ENCODE measurements at regions not wholly inside any gene's neighbourhood (a gene's known extent, or its start where the extent isn't known, plus 50 kb on each side); places are given as distances from the start of the nearest gene placed in this dataset.

GRCh38 chr2:19745318-19746136, 156.3 kb downstream of the TTC32 start:
- no peaks in the 10 kb centered on the region for H3K36me3 ChIP-seq (ENCODE audit: control insufficient read depth, insufficient read depth, low read length)
- no peak overlapping the region for H3K27ac ChIP-seq (ENCODE audit: insufficient read depth, low read depth, low read length, poor library complexity, severe bottlenecking)
- WGBS, 2 experiments = 94% methylated on average over 17 of the region's 17 CpGs
- no peaks in the 10 kb centered on the region for H3K4me1 ChIP-seq (ENCODE audit: control insufficient read depth, insufficient read depth, low read length)
- no peaks in the 10 kb centered on the region for H3K27me3 ChIP-seq (ENCODE audit: control insufficient read depth, insufficient read depth, low read length, poor library complexity, severe bottlenecking)
- H3K9me3 ChIP-seq (ENCODE audit: control insufficient read depth, low read length) = no peaks in the 10 kb centered on the region
- no peak overlapping the region for H3K4me3 ChIP-seq (ENCODE audit: insufficient read depth, low read depth, low read length)

GRCh38 chr2:19744456-19745199, 157.2 kb downstream of the TTC32 start:
- H3K4me1 ChIP-seq (ENCODE audit: control insufficient read depth, insufficient read depth, low read length) = no peaks in the 10 kb centered on the region
- WGBS, 2 experiments = 96% methylated on average over 8 of the region's 8 CpGs
- no peaks in the 10 kb centered on the region for H3K36me3 ChIP-seq (ENCODE audit: control insufficient read depth, insufficient read depth, low read length)
- no peaks in the 10 kb centered on the region for H3K9me3 ChIP-seq (ENCODE audit: control insufficient read depth, low read length)
- H3K27me3 ChIP-seq (ENCODE audit: control insufficient read depth, insufficient read depth, low read length, poor library complexity, severe bottlenecking) = no peaks in the 10 kb centered on the region
- H3K27ac ChIP-seq (ENCODE audit: insufficient read depth, low read depth, low read length, poor library complexity, severe bottlenecking) = no peak overlapping the region
- no peak overlapping the region for H3K4me3 ChIP-seq (ENCODE audit: insufficient read depth, low read depth, low read length)

- no peaks in the 10 kb centered on the region for H3K36me3 ChIP-seq (ENCODE audit: control insufficient read depth, insufficient read depth, low read length)
- no peaks in the 10 kb centered on the region for H3K27me3 ChIP-seq (ENCODE audit: control insufficient read depth, insufficient read depth, low read length, poor library complexity, severe bottlenecking)
- H3K27ac ChIP-seq (ENCODE audit: insufficient read depth, low read depth, low read length, poor library complexity, severe bottlenecking) = no peak overlapping the region
- peaks cover 2% of the 10 kb centered on the region for H3K4me1 ChIP-seq (ENCODE audit: control insufficient read depth, insufficient read depth, low read length)
- 94 to 95% methylated on average over 5 of the region's 5 CpGs for WGBS, 2 experiments
- no peak overlapping the region for H3K4me3 ChIP-seq (ENCODE audit: insufficient read depth, low read depth, low read length)
- H3K9me3 ChIP-seq (ENCODE audit: control insufficient read depth, low read length) = no peaks in the 10 kb centered on the region
Observed at GRCh38 chr2:19743641-19744040, 158.1 kb downstream of the TTC32 start.

GRCh38 chr2:19742872-19743271, 158.9 kb downstream of the TTC32 start:
- 97% methylated on average over 2 of the region's 2 CpGs for WGBS, 2 experiments
- Histone ChIP-seq H3K27ac (ENCODE audit: insufficient read depth, low read depth, low read length, poor library complexity, severe bottlenecking) (no peak overlapping the region), H3K4me1 (ENCODE audit: control insufficient read depth, insufficient read depth, low read length) (peaks cover 9% of the 10 kb centered on the region), H3K4me3 (ENCODE audit: insufficient read depth, low read depth, low read length) (no peak overlapping the region), H3K9me3 (ENCODE audit: control insufficient read depth, low read length) (no peaks in the 10 kb centered on the region), H3K27me3 (ENCODE audit: control insufficient read depth, insufficient read depth, low read length, poor library complexity, severe bottlenecking) (no peaks in the 10 kb centered on the region), H3K36me3 (ENCODE audit: control insufficient read depth, insufficient read depth, low read length) (no peaks in the 10 kb centered on the region)

- Histone ChIP-seq H3K4me1 (ENCODE audit: control insufficient read depth, insufficient read depth, low read length) (peaks cover 10% of the 10 kb centered on the region), H3K4me3 (ENCODE audit: insufficient read depth, low read depth, low read length) (no peak overlapping the region), H3K27ac (ENCODE audit: insufficient read depth, low read depth, low read length, poor library complexity, severe bottlenecking) (no peak overlapping the region), H3K36me3 (ENCODE audit: control insufficient read depth, insufficient read depth, low read length) (no peaks in the 10 kb centered on the region), H3K27me3 (ENCODE audit: control insufficient read depth, insufficient read depth, low read length, poor library complexity, severe bottlenecking) (no peaks in the 10 kb centered on the region), H3K9me3 (ENCODE audit: control insufficient read depth, low read length) (no peaks in the 10 kb centered on the region)
- 74 to 90% methylated on average over 2 of the region's 2 CpGs for WGBS, 2 experiments
Observed at GRCh38 chr2:19739256-19739655, 162.5 kb downstream of the TTC32 start.

GRCh38 chr2:19738707-19739106, 163.1 kb downstream of the TTC32 start:
- Histone ChIP-seq H3K27me3 (ENCODE audit: control insufficient read depth, insufficient read depth, low read length, poor library complexity, severe bottlenecking) (no peaks in the 10 kb centered on the region), H3K4me1 (ENCODE audit: control insufficient read depth, insufficient read depth, low read length) (peaks cover 10% of the 10 kb centered on the region), H3K36me3 (ENCODE audit: control insufficient read depth, insufficient read depth, low read length) (no peaks in the 10 kb centered on the region), H3K9me3 (ENCODE audit: control insufficient read depth, low read length) (no peaks in the 10 kb centered on the region), H3K4me3 (ENCODE audit: insufficient read depth, low read depth, low read length) (no peak overlapping the region), H3K27ac (ENCODE audit: insufficient read depth, low read depth, low read length, poor library complexity, severe bottlenecking) (no peak overlapping the region)
- 56 to 63% methylated on average over 11 of the region's 11 CpGs for WGBS, 2 experiments

- WGBS, 2 experiments = 92 to 93% methylated on average over 10 of the region's 10 CpGs
- Histone ChIP-seq H3K4me1 (ENCODE audit: control insufficient read depth, insufficient read depth, low read length) (peaks cover 10% of the 10 kb centered on the region), H3K9me3 (ENCODE audit: control insufficient read depth, low read length) (no peaks in the 10 kb centered on the region), H3K36me3 (ENCODE audit: control insufficient read depth, insufficient read depth, low read length) (no peaks in the 10 kb centered on the region), H3K27me3 (ENCODE audit: control insufficient read depth, insufficient read depth, low read length, poor library complexity, severe bottlenecking) (no peaks in the 10 kb centered on the region), H3K4me3 (ENCODE audit: insufficient read depth, low read depth, low read length) (no peak overlapping the region), H3K27ac (ENCODE audit: insufficient read depth, low read depth, low read length, poor library complexity, severe bottlenecking) (no peak overlapping the region)
Observed at GRCh38 chr2:19736191-19736831, 165.5 kb downstream of the TTC32 start.

GRCh38 chr2:19733951-19734425, 167.8 kb downstream of the TTC32 start:
- no peak overlapping the region for H3K4me3 ChIP-seq (ENCODE audit: insufficient read depth, low read depth, low read length)
- H3K9me3 ChIP-seq (ENCODE audit: control insufficient read depth, low read length) = no peaks in the 10 kb centered on the region
- H3K36me3 ChIP-seq (ENCODE audit: control insufficient read depth, insufficient read depth, low read length) = no peaks in the 10 kb centered on the region
- peaks cover 10% of the 10 kb centered on the region for H3K4me1 ChIP-seq (ENCODE audit: control insufficient read depth, insufficient read depth, low read length)
- H3K27me3 ChIP-seq (ENCODE audit: control insufficient read depth, insufficient read depth, low read length, poor library complexity, severe bottlenecking) = no peaks in the 10 kb centered on the region
- H3K27ac ChIP-seq (ENCODE audit: insufficient read depth, low read depth, low read length, poor library complexity, severe bottlenecking) = no peak overlapping the region
- 93 to 96% methylated on average over 3 of the region's 3 CpGs for WGBS, 2 experiments

GRCh38 chr2:19733390-19733789, 168.4 kb downstream of the TTC32 start:
- no peak overlapping the region for H3K4me3 ChIP-seq (ENCODE audit: insufficient read depth, low read depth, low read length)
- peaks cover 5% of the 10 kb centered on the region for H3K4me1 ChIP-seq (ENCODE audit: control insufficient read depth, insufficient read depth, low read length)
- no peaks in the 10 kb centered on the region for H3K36me3 ChIP-seq (ENCODE audit: control insufficient read depth, insufficient read depth, low read length)
- H3K27me3 ChIP-seq (ENCODE audit: control insufficient read depth, insufficient read depth, low read length, poor library complexity, severe bottlenecking) = no peaks in the 10 kb centered on the region
- WGBS, 2 experiments = 91 to 95% methylated on average over 3 to 4 of the region's 4 CpGs
- no peak overlapping the region for H3K27ac ChIP-seq (ENCODE audit: insufficient read depth, low read depth, low read length, poor library complexity, severe bottlenecking)
- H3K9me3 ChIP-seq (ENCODE audit: control insufficient read depth, low read length) = no peaks in the 10 kb centered on the region

GRCh38 chr2:19732255-19732654, 169.5 kb downstream of the TTC32 start:
- H3K27ac ChIP-seq (ENCODE audit: insufficient read depth, low read depth, low read length, poor library complexity, severe bottlenecking) = no peak overlapping the region
- H3K9me3 ChIP-seq (ENCODE audit: control insufficient read depth, low read length) = no peaks in the 10 kb centered on the region
- 97% methylated on average over 2 of the region's 2 CpGs for WGBS, 2 experiments
- H3K4me1 ChIP-seq (ENCODE audit: control insufficient read depth, insufficient read depth, low read length) = no peaks in the 10 kb centered on the region
- no peaks in the 10 kb centered on the region for H3K27me3 ChIP-seq (ENCODE audit: control insufficient read depth, insufficient read depth, low read length, poor library complexity, severe bottlenecking)
- no peaks in the 10 kb centered on the region for H3K36me3 ChIP-seq (ENCODE audit: control insufficient read depth, insufficient read depth, low read length)
- H3K4me3 ChIP-seq (ENCODE audit: insufficient read depth, low read depth, low read length) = no peak overlapping the region
